ENCODE measurements at regions not wholly inside any gene's neighbourhood (a gene's known extent, or its start where the extent isn't known, plus 50 kb on each side); places are given as distances from the start of the nearest gene placed in this dataset.

DNA sequence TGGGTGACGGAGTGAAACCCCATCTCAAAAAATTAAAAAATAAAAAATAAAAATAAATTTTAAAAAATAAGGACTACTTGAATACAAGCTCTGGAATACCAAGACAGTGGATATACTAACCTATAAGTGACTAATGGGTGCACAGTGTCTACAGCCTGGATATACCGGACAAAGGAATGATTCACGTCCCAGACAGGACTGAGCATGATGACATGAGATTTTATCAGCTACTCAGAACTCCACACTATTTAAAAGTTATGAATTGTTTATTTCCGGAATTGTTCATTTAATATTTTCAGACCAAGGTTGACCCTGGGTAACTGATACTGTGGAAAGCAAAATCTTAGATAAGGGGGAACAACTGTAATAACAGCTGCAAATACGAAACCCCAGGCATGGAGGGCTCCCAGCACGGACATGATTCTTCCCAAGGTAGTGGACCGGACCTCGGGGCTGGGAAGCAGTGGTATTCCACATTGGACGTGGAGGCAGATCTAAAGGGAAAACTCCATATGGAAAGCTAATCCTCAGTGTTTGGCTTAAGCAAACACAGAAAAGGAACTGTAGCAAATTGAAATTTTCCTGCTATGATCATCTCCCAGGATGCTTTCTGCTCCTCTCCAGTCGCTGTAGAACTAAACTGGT is 102.6 kb upstream of the TSHZ3 start:
- H3K36me3 ChIP-seq (ENCODE audit: control insufficient read depth in 2 of 3, insufficient read depth in 3 of 3, low read length in 3 of 3) = no peaks in the 10 kb centered on the region
- intact Hi-C loops (cut with DNase I) = no loop called here
- FAIRE-seq = no peak
- H3K9ac ChIP-seq (ENCODE audit: low read length in 3 of 3) = no peak overlapping the region
- no peaks in the 10 kb centered on the region for H3K4me1 ChIP-seq (ENCODE audit: control insufficient read depth in 2 of 3, insufficient read depth in 2 of 3, low read depth in 1 of 3, low read length in 3 of 3)
- TF ChIP-seq, protein P1, sequence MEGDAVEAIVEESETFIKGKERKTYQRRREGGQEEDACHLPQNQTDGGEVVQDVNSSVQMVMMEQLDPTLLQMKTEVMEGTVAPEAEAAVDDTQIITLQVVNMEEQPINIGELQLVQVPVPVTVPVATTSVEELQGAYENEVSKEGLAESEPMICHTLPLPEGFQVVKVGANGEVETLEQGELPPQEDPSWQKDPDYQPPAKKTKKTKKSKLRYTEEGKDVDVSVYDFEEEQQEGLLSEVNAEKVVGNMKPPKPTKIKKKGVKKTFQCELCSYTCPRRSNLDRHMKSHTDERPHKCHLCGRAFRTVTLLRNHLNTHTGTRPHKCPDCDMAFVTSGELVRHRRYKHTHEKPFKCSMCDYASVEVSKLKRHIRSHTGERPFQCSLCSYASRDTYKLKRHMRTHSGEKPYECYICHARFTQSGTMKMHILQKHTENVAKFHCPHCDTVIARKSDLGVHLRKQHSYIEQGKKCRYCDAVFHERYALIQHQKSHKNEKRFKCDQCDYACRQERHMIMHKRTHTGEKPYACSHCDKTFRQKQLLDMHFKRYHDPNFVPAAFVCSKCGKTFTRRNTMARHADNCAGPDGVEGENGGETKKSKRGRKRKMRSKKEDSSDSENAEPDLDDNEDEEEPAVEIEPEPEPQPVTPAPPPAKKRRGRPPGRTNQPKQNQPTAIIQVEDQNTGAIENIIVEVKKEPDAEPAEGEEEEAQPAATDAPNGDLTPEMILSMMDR (IDR thresholded peaks at IDR 0.05; ENCODE audit: borderline replicate concordance, extremely low read depth, insufficient read depth) = no peak
- DNase-seq = no peak
- H3K27ac ChIP-seq (ENCODE audit: low read depth in 2 of 2, low read length in 2 of 2) = no peak overlapping the region
- no peak overlapping the region for H3K4me3 ChIP-seq (ENCODE audit: low read length in 3 of 3)
- H3K27me3 ChIP-seq (ENCODE audit: control insufficient read depth, insufficient read depth, low read length) = no peaks in the 10 kb centered on the region
- no peaks in the 10 kb centered on the region for H3K9me3 ChIP-seq (ENCODE audit: control insufficient read depth in 2 of 3, insufficient read depth in 1 of 3, low read length in 3 of 3)

DNA sequence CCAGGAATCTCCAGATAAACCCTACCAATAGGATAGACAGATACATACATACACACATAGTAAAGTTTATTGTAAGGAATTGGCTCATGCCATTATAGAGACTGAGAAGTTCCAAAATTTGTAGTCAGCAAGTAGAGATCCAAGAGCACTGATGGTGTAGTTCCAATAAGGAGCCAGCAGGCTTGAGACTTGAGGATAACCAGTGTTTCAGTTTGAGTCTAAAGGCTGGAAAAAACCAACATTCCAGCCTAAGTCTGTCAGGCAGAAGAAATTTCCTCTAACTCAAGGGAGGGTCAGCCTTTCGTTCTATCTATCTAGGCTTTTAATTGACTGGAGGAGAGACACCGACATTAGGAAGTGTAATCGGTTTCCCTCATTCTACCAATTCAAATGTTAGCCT is 110.2 kb upstream of the TSHZ3 start:
- Histone ChIP-seq H3K4me3 (ENCODE audit: low read length in 3 of 3) (no peak overlapping the region), H3K4me1 (ENCODE audit: control insufficient read depth in 2 of 3, insufficient read depth in 2 of 3, low read depth in 1 of 3, low read length in 3 of 3) (no peaks in the 10 kb centered on the region), H3K27me3 (ENCODE audit: control insufficient read depth, insufficient read depth, low read length) (no peaks in the 10 kb centered on the region), H3K9ac (ENCODE audit: low read length in 3 of 3) (no peak overlapping the region), H3K36me3 (ENCODE audit: control insufficient read depth in 2 of 3, insufficient read depth in 3 of 3, low read length in 3 of 3) (no peaks in the 10 kb centered on the region), H3K9me3 (ENCODE audit: control insufficient read depth in 2 of 3, insufficient read depth in 1 of 3, low read length in 3 of 3) (no peaks in the 10 kb centered on the region), H3K27ac (ENCODE audit: low read depth in 2 of 2, low read length in 2 of 2) (no peak overlapping the region)
- intact Hi-C loops (cut with DNase I) = no loop called here
- TF ChIP-seq, protein P1 (IDR thresholded peaks at IDR 0.05; ENCODE audit: borderline replicate concordance, extremely low read depth, insufficient read depth) = no peak
- FAIRE-seq = no peak
- DNase-seq = no peak

DNA sequence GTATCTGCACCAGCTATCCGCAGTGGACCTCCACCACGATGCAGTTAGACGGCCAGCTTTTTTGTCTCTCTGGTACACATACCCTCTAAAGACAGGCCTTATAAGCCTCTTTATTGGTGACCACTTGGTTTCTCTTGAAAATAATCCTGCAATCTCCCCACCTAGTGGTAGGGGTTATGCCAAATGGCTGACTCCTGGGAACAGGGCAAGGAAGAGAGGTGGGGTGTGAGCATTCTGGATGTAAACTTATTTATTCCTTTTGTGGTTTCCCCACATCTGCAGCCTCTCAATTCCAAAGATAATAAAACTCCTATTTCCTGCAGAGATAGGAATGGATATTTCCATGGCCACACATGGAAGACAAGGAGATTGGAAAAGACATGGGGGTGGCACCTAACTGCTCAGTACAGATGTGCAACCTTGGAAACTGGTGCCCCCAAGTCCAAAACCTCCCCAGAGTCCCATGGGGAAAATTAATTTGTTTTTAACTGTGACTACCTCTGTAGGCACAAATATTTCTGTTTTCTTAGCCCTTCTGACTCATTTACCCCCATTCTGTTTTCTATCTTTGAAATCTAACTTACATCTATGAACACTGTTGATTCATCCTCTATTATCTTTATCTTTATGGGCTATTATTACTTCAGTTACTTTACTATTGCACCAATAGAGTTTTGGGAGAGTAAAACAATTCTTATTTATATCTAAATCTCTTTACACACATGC is 112.7 kb upstream of the TSHZ3 start:
- DNase-seq (no peak), FAIRE-seq (no peak)
- no peaks in the 10 kb centered on the region for H3K36me3 ChIP-seq (ENCODE audit: control insufficient read depth in 2 of 3, insufficient read depth in 3 of 3, low read length in 3 of 3)
- no peak overlapping the region for H3K27ac ChIP-seq (ENCODE audit: low read depth in 2 of 2, low read length in 2 of 2)
- no peaks in the 10 kb centered on the region for H3K9me3 ChIP-seq (ENCODE audit: control insufficient read depth in 2 of 3, insufficient read depth in 1 of 3, low read length in 3 of 3)
- no peaks in the 10 kb centered on the region for H3K27me3 ChIP-seq (ENCODE audit: control insufficient read depth, insufficient read depth, low read length)
- no peak overlapping the region for H3K4me3 ChIP-seq (ENCODE audit: low read length in 3 of 3)
- no peaks in the 10 kb centered on the region for H3K4me1 ChIP-seq (ENCODE audit: control insufficient read depth in 2 of 3, insufficient read depth in 2 of 3, low read depth in 1 of 3, low read length in 3 of 3)
- TF ChIP-seq, protein P1 (IDR thresholded peaks at IDR 0.05; ENCODE audit: borderline replicate concordance, extremely low read depth, insufficient read depth) = no peak
- intact Hi-C loops (cut with DNase I) = no loop called here
- no peak overlapping the region for H3K9ac ChIP-seq (ENCODE audit: low read length in 3 of 3)

Data from kidney (tissue), 13 donors.